ENCODE measurements at regions not wholly inside any gene's neighbourhood (a gene's known extent, or its start where the extent isn't known, plus 50 kb on each side); places are given as distances from the start of the nearest gene placed in this dataset.

DNA sequence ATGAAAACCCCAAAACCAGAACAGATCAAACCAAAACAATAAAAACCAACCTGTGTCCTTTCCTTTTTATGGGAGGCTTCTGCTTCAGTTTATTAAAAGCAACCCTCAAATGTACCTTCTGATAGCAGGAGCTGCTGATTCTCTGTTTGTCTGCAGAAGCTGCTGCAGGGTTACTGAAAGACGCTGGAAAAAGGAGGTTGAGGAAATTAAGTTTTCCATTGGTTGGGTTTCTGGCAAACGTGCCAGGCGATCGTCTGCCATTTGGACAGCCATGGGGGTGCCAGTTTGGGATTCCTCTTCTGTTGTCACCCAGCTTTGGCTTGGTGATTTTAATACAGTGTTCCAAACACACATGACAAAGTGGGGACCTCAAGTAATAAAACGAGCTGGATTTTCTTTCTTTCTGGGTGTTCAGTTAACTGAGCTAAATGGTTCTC lies 185.4 kb upstream of the ZFHX3 start:
- TF ChIP-seq, protein P1, sequence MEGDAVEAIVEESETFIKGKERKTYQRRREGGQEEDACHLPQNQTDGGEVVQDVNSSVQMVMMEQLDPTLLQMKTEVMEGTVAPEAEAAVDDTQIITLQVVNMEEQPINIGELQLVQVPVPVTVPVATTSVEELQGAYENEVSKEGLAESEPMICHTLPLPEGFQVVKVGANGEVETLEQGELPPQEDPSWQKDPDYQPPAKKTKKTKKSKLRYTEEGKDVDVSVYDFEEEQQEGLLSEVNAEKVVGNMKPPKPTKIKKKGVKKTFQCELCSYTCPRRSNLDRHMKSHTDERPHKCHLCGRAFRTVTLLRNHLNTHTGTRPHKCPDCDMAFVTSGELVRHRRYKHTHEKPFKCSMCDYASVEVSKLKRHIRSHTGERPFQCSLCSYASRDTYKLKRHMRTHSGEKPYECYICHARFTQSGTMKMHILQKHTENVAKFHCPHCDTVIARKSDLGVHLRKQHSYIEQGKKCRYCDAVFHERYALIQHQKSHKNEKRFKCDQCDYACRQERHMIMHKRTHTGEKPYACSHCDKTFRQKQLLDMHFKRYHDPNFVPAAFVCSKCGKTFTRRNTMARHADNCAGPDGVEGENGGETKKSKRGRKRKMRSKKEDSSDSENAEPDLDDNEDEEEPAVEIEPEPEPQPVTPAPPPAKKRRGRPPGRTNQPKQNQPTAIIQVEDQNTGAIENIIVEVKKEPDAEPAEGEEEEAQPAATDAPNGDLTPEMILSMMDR (IDR thresholded peaks at IDR 0.05; ENCODE audit: low read length) = no peak
- no peak for TF ChIP-seq EZH2 (IDR thresholded peaks at IDR 0.05; ENCODE audit: borderline replicate concordance, low read length)
